Stomach (tissue), 4 donors: ENCODE measurements at regions not wholly inside any gene's neighbourhood (a gene's known extent, or its start where the extent isn't known, plus 50 kb on each side); places are given as distances from the start of the nearest gene placed in this dataset.

Experiments
- POLR2A ChIP-seq, 4 donors: fragments of 450-650 bp; IDR thresholded peaks; one replicate each; pipeline ENCODE4 v1.6.1; 2016; ENCODE audit warnings: antibody characterized with exemption in 4 of 4, control low read depth in 2 of 4, mild to moderate bottlenecking in 1 of 4, moderate library complexity in 1 of 4
- POLR2AphosphoS5 ChIP-seq, 3 donors: sonication (generic); formaldehyde crosslinking; IDR thresholded peaks; one replicate each; pipeline ENCODE4 v1.6.1; 2016; ENCODE audit warnings: antibody characterized with exemption in 3 of 3
- TF ChIP-seq, protein P1 (sequence below), 7 experiments: fragments of 450-650 bp in 4 of 7; fragments of 200-600 bp in 3 of 7; sonication (generic) in 3 of 7; IDR thresholded peaks; one replicate each; pipeline ENCODE4 v1.5.1; 2016 to 2019; ENCODE audit warnings: antibody characterized with exemption in 7 of 7, control low read depth in 2 of 7, mild to moderate bottlenecking in 1 of 7

- TF ChIP-seq POLR2A (IDR thresholded peaks at IDR 0.05) (no peak), POLR2AphosphoS5 (IDR thresholded peaks at IDR 0.05) (no peak)
- TF ChIP-seq, protein P1, sequence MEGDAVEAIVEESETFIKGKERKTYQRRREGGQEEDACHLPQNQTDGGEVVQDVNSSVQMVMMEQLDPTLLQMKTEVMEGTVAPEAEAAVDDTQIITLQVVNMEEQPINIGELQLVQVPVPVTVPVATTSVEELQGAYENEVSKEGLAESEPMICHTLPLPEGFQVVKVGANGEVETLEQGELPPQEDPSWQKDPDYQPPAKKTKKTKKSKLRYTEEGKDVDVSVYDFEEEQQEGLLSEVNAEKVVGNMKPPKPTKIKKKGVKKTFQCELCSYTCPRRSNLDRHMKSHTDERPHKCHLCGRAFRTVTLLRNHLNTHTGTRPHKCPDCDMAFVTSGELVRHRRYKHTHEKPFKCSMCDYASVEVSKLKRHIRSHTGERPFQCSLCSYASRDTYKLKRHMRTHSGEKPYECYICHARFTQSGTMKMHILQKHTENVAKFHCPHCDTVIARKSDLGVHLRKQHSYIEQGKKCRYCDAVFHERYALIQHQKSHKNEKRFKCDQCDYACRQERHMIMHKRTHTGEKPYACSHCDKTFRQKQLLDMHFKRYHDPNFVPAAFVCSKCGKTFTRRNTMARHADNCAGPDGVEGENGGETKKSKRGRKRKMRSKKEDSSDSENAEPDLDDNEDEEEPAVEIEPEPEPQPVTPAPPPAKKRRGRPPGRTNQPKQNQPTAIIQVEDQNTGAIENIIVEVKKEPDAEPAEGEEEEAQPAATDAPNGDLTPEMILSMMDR (IDR thresholded peaks at IDR 0.05): no peak
These were observed 130.4 kb downstream of the CCDC74A start for GRCh38 chr2:131657895-131658768.
